ENCODE measurements at regions not wholly inside any gene's neighbourhood (a gene's known extent, or its start where the extent isn't known, plus 50 kb on each side); places are given as distances from the start of the nearest gene placed in this dataset.

DNA sequence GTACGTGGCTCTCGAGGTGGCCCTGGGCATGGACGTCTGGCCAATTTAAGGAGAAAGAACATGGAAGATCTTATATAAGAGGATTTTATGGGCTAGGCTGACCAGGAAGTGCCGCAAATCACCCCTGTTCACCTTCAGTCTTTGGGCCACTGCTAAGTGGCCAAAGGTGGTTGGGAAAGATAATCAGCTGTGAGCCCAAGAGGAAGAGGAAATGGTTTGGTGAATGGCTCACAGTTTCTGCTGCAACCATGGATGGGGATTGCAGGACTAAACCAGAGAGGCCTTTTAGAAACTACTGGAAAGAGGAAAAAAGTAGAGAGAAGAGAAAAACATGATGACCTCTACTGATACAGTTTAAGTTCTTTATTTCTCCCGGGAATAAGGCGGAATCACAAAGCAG is 96.0 kb upstream of the ARHGAP20 start:
- TF ChIP-seq, protein P1, sequence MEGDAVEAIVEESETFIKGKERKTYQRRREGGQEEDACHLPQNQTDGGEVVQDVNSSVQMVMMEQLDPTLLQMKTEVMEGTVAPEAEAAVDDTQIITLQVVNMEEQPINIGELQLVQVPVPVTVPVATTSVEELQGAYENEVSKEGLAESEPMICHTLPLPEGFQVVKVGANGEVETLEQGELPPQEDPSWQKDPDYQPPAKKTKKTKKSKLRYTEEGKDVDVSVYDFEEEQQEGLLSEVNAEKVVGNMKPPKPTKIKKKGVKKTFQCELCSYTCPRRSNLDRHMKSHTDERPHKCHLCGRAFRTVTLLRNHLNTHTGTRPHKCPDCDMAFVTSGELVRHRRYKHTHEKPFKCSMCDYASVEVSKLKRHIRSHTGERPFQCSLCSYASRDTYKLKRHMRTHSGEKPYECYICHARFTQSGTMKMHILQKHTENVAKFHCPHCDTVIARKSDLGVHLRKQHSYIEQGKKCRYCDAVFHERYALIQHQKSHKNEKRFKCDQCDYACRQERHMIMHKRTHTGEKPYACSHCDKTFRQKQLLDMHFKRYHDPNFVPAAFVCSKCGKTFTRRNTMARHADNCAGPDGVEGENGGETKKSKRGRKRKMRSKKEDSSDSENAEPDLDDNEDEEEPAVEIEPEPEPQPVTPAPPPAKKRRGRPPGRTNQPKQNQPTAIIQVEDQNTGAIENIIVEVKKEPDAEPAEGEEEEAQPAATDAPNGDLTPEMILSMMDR (IDR thresholded peaks at IDR 0.05), result no peak
- no peak for TF ChIP-seq POLR2A (IDR thresholded peaks at IDR 0.05)
